Activated CD4-positive, alpha-beta T cell treated with anti-CD3 and anti-CD28 coated beads for 4 hours (primary cell): ENCODE measurements at regions not wholly inside any gene's neighbourhood (a gene's known extent, or its start where the extent isn't known, plus 50 kb on each side); places are given as distances from the start of the nearest gene placed in this dataset.
"Not testable (repeated sequence)": the region's sequence is repeated elsewhere in the genome, so short reads cannot be mapped to it uniquely, and the experiment has no call there.

ENCODE experiments used
- DNase-seq, 2 donors: peaks; one replicate each; pipeline ENCODE4 v3.0.0-alpha.2; 2020

GRCh38 chr3:6657591-6657990 lies 203.3 kb upstream of the GRM7 start:
- DNase-seq, result no peak

- no peak for DNase-seq
Observed at GRCh38 chr3:6667354-6667753, 193.6 kb upstream of the GRM7 start.

DNA sequence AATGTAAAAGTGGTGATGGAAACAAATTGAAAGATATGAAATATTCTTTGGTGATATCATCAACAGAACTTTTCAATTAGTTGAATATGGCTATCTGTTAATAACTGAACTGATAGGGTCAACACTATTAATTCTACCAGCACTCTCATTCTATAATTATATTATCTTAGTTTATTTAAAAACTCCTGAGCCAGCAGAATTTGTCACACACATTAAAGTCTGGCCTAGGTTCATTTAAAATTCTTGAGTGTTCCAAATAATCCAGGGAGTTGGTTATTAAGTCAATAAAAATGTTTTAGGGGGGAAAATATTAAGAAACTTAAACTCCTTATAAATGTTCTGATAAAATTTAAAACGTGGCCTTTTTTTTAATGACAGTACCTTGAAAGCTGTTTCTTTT lies 189.6 kb upstream of the GRM7 start:
- DNase-seq, result no peak

DNA sequence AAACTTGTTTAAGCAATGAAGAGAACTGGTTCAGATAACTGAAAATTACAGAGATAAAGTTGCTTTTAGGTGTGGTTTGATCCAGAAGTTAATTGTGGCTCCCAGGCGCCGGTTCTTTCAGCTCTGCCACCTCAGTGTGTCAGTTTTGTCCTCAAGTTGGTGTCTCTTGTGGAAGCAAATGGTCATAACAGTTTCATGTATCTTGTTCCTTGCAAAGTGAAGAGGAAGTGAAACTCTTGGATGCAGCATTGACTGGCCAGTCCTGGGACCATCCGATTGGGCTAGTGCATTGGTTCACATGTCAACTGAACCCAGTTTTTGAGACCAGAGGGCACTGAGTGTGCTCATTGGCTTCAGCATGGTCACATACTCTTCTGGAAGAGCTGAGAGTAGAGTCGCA lies 181.4 kb upstream of the GRM7 start:
- no peak for DNase-seq

DNA sequence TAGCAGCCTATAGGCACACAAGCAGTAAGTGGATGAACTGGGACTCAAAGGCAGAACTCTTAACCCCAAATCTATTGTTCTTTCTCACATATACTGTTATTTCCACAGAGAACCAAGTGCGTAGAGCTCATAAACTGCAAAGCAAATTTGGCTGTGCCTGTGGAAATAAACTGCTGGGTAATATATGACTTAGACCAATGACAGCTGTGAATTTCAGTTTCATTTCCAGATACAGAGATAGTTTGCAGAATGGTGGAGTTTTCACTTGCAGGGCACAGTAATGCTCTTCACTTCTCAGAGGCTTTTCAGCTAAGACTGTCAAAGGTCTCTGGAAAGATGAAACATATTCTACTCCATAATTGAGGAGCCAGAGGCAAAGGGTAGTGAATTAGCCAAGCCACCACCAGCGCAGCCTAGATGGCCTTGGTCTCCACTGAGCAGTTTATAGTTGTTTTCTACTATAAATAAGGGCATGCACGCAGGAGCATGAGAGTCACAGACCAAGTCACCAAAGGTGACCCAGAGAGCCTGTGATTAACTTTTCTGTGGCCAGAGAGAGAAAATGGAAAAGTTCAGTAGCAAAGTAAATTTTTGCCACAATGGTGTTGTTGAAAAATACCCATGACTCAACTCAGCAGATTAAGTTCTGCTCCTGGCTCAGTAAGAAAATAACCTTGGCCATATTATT lies 180.7 kb upstream of the GRM7 start:
- DNase-seq, result no peak

- no peak for DNase-seq
Observed at GRCh38 chr3:6697285-6697684, 163.6 kb upstream of the GRM7 start.

GRCh38 chr3:6697722-6698121 lies 163.2 kb upstream of the GRM7 start:
- DNase-seq, result no peak

DNA sequence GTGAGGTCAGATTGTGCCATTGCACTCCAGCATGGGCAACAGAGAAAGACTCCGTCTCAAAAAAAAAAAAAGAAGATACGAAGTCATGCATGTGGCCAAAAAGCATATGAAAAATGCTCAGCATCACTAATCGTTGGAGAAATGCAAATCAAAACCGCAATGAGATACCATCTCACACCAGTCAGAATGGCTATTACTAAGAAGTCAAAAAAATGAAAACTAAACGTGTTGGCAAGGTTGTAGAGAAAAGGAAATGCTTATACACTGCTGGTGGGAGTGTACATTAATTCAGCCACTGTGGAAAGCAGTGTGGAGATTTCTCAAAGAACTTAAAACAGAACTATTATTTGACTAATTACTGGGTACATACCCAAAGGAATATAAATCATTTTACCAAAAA lies 156.1 kb upstream of the GRM7 start:
- DNase-seq, result not testable (repeated sequence)

DNA sequence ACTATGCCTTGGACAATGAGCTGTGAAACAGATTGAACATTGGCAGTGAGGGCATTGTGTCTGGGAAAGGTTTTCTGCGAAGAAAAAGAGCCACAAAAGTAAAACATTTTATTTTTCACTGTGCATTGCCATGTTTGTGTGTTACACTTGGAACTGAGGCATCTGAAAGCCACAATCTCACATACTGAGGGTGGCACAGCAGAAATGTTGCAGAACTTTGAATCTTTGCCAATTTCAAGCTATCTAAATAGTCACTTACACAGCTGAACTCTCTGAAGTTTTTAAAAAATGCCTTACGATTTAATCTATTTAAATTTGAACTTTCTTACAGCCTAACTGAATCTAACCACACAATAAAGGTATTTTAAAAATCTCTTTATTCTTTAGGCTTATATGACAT lies 154.1 kb upstream of the GRM7 start:
- DNase-seq, result no peak

- DNase-seq, result no peak
Observed at GRCh38 chr3:6709178-6709577, 151.7 kb upstream of the GRM7 start.

- DNase-seq, result no peak
Observed at GRCh38 chr3:6714962-6715361, 146.0 kb upstream of the GRM7 start.

- no peak for DNase-seq
Observed at GRCh38 chr3:6716420-6716819, 144.5 kb upstream of the GRM7 start.

DNA sequence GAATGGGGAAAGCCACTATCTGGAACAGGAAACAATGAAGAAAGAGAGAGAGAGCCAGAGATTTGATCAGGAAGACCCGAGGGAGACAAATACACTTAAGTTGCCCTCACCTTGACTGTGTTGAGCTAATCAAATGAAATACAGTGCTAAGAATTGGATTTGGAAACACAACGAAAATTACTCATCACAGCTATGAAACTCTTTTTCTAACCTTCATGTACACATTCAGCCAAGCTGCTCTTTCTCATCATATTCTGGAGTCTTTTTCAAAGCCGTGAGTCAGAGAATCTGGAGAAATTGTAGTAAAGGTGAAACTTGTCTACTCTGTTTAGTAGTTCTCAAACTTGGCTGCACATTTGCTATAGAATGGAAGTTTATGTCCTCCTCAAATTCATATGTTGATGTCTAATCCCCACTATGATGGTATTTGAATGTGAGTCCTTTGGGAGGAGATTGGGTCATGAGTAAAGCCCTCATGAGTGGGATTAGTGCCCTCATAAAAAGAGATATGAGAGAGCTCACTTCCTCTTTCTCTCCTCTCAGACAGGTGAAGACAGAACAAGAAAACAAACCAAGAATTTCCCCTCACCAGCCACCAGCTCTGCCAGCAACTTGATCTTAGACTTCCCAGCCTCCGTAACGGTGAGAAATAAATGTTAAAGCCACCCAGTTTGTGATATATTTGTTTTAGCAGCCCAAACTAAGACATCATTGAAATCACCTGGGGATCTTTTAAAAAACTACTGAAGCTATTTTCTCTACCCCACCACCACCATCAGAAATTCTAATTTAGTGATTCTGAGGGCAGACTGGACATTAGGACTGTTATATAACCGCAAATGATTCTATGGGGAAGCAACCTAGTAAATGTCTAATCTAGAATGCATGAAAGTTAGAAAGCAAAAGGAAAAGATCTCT lies 143.6 kb upstream of the GRM7 start:
- DNase-seq, result no peak

GRCh38 chr3:6719999-6720398 lies 140.9 kb upstream of the GRM7 start:
- no peak for DNase-seq

DNA sequence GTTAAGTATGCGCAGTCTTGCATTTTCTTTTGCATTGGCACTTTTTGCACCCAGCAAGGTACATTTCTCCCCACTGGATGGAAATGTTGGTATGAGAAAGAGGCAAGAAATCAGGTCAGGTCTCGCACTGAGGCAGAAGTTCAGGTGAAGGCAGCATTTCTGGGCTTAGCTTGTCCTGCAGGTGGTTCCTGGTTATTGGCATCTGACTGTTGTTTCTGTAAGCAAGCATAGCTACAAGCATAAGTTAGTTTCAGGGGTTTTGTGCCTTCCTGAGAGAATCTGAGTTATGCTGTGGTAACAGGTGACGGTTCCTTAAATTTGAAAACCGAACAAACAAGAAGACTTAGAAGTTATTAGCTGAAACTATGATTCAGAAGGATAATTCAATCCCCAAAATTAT lies 139.4 kb upstream of the GRM7 start:
- DNase-seq, result no peak

DNA sequence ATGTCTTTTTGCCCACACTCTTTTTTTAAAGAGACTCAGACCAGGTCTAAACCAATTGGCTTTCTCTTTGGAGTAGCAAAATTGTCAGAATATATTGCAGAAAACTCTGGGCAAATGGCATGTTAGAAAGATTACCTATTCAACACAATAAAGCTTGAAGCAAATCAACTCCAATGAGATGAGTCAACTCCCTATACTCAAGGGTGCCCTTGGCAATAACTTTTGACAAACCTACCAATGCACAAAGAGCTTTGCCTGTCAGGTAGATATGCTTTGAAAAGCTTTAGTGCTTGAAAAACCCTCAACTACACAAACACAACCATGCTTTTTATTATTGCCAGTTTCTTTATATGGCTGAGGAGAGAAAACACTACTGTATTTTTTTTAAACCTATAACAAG lies 137.7 kb upstream of the GRM7 start:
- DNase-seq, result no peak

DNA sequence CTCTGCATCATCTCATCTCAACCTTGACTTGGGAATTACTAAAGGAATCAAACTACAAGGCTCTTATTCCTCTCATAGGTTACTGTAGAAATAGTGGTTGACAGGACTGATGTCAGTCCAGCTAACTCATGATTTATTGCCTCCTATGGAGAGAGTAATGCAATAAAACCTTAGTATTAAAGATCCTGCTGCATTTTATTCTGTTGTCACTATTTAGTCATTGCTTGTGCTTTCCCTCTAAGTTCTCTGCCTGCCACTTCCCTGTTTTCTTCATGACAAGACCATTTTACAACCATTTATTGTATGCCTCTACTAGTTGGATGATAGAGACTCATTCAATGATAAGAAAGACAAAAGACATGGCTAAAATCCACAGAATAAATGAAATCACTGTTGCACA lies 134.1 kb upstream of the GRM7 start:
- no peak for DNase-seq

GRCh38 chr3:6732807-6733206 lies 128.1 kb upstream of the GRM7 start:
- DNase-seq, result no peak

GRCh38 chr3:6733699-6734394 lies 127.1 kb upstream of the GRM7 start:
- no peak for DNase-seq

DNA sequence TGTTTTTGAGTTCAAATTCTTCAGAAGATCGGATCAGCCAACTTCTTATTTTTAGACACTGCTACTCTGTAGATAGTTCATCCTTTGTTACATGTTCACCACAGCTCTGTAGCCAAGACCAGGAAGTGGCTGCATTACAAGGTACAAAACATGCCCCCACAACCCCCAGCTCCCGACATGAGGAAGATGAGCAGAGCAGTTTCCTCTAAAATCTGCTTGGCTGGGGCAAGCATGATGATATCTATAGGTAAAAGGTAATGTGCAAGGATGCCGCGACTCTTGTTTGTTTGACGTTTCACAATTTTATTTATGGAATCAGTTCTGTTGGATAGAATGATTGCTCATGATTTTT lies 126.5 kb upstream of the GRM7 start:
- DNase-seq, result no peak

DNA sequence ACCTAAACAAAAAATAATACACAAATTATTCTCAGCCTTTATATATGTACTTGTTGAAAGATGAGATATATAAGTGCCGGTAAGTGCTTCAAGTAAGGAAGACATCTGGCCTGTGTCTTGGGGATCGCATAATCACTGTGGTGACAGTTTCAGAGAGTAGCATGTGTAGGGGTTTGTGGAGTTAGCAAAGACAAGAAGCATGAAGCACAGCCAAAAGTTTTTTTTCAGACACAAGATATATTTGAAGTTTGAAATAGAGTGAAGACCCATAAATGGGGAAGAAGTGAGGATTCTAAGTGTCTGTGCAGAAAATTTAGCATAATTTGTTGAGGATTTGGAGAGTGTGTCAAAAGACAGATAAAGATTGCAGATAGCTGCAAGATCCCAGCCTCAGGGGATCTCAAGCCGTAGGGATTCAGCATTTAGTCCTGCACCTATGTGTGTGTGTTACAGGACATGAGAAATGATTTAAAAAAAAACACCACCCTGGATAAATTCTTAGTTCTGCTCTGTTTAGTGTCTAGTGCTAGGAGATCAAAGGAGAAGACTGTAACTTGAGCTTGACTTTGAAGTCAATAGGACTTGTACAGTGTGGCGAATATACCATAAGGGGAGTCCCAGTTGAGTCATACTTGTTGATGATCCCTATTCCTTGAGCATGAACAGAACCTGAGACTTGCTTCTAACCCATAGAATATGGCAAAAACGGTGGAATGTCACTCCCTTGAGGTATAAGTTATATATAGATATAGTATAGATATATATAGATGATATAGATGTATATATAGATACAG lies 123.9 kb upstream of the GRM7 start:
- DNase-seq, result no peak

DNA sequence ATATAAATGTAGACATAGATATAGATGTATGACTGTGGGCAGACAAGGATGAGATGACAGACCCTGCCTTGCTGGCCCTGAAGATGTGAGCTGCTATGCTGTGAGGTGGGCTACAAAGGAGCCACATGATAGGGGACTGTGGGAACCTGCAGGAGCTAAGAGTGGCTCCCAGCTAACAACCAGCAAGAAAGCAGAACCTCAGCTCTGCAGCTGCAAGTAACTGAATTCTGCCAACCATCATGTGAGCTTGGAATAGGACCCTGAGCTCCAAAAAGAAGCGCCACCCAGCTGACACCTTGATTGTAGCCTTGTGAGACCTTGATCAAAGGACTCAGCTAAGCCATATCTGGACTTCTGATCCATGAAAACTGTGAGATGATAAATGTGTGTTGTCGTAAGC lies 123.3 kb upstream of the GRM7 start:
- DNase-seq, result no peak

DNA sequence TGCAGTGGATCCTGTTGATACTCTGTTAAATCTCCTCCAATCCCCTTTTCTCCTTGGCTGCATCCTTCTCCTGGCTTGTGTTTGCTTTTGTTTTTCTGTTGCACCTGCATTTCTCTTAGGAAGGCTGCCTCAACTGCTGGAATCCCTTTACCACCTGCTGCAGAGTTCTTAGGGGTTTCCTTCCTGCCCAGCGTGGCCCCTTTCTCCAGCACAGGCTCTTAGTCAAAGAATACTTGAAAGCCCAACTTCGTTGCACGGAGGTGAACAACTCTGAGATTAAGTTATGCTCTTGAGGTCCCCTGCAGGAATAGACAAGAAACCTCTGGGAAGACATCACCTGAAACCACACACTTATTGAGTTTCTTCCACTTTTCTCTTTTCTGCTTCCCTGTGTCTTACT lies 121.6 kb upstream of the GRM7 start:
- DNase-seq, result no peak
